HEK293T (cell line): ENCODE measurements at regions not wholly inside any gene's neighbourhood (a gene's known extent, or its start where the extent isn't known, plus 50 kb on each side); places are given as distances from the start of the nearest gene placed in this dataset.

Experiments used
- BHLHE40 ChIP-seq: fragments of 450-650 bp; IDR thresholded peaks from 2 replicates; pipeline ENCODE4 v1.6.1; 2016; ENCODE audit warnings: mild to moderate bottlenecking, moderate library complexity, borderline replicate concordance
- CTBP1 ChIP-seq: fragments of 450-650 bp; IDR thresholded peaks from 2 replicates; pipeline ENCODE4 v1.6.1; 2016; ENCODE audit warnings: borderline replicate concordance
- ELF4 ChIP-seq: fragments of 450-650 bp; IDR thresholded peaks from 2 replicates; pipeline ENCODE4 v1.6.1; 2017; ENCODE audit warnings: antibody characterized with exemption
- FOXA1 ChIP-seq: fragments of 450-650 bp; IDR thresholded peaks from 2 replicates; pipeline ENCODE4 v1.6.1; 2016; ENCODE audit warnings: mild to moderate bottlenecking
- FOXM1 ChIP-seq: fragments of 450-650 bp; IDR thresholded peaks from 2 replicates; pipeline ENCODE4 v1.6.1; 2017; ENCODE audit warnings: mild to moderate bottlenecking, borderline replicate concordance
- LEF1 ChIP-seq: fragments of 450-650 bp; IDR thresholded peaks from 2 replicates; pipeline ENCODE4 v1.6.1; 2017; ENCODE audit warnings: mild to moderate bottlenecking, borderline replicate concordance
- SP1 ChIP-seq: fragments of 450-650 bp; IDR thresholded peaks from 2 replicates; pipeline ENCODE4 v1.6.1; 2017
- SUZ12 ChIP-seq: fragments of 450-650 bp; IDR thresholded peaks from 2 replicates; pipeline ENCODE4 v1.6.1; 2016; ENCODE audit warnings: mild to moderate bottlenecking
- TARDBP ChIP-seq: fragments of 450-650 bp; IDR thresholded peaks from 2 replicates; pipeline ENCODE4 v1.6.1; 2016
- ZNF384 ChIP-seq: fragments of 450-650 bp; IDR thresholded peaks from 2 replicates; pipeline ENCODE4 v1.6.1; 2016

DNA sequence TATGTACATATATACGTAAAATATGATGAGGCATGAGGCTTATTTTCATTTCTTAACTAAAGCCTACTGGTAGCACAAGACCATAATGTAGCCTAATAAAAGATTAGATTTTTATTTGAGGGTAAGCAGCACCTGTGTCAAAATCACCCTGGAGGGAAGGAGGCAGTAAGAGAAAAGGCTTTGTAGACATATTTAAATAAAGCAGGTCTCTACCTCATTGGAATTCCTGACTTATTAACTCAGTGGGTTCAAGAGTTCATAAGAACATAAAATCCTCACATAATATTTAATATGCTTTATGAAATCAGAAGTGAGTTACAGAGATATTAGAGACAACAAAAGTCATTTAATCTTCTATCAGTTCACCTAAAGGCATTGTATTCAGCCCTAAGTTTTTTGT is 261.6 kb upstream of the ANKRD50 start:
- no peak for TF ChIP-seq BHLHE40
- TF ChIP-seq TARDBP, result no peak
- TF ChIP-seq ELF4, result no peak
- TF ChIP-seq FOXA1, result no peak
- TF ChIP-seq FOXM1, result no peak
- no peak for TF ChIP-seq LEF1
- no peak for TF ChIP-seq SP1
- TF ChIP-seq ZNF384, result no peak
- no peak for TF ChIP-seq SUZ12
- no peak for TF ChIP-seq CTBP1
